ENCODE measurements at regions not wholly inside any gene's neighbourhood (a gene's known extent, or its start where the extent isn't known, plus 50 kb on each side); places are given as distances from the start of the nearest gene placed in this dataset.

DNA sequence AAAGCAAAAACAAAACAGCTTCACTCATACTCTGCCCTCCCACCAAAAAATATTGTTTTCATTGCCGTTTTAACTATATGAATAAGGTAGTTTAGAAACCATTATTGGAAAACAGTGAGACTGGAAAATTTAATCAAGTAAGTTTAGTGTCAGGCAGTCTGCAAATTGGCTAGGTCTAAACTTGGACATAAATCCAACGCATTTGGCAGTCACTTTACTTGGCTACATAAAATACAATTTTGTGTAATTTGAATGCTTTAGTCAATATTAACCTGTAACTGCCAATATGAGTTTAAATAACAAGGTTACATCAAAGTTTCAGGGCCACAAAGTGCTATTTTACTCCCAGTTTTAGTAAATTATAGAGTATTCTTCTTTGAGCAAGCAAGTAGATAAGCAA is 202.3 kb upstream of the SLC38A2 start:
- TF ChIP-seq, protein P1, sequence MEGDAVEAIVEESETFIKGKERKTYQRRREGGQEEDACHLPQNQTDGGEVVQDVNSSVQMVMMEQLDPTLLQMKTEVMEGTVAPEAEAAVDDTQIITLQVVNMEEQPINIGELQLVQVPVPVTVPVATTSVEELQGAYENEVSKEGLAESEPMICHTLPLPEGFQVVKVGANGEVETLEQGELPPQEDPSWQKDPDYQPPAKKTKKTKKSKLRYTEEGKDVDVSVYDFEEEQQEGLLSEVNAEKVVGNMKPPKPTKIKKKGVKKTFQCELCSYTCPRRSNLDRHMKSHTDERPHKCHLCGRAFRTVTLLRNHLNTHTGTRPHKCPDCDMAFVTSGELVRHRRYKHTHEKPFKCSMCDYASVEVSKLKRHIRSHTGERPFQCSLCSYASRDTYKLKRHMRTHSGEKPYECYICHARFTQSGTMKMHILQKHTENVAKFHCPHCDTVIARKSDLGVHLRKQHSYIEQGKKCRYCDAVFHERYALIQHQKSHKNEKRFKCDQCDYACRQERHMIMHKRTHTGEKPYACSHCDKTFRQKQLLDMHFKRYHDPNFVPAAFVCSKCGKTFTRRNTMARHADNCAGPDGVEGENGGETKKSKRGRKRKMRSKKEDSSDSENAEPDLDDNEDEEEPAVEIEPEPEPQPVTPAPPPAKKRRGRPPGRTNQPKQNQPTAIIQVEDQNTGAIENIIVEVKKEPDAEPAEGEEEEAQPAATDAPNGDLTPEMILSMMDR (IDR thresholded peaks at IDR 0.05; ENCODE audit: insufficient read depth, low read depth, low read length, missing control alignments) = no peak
- no peak for DNase-seq (ENCODE audit: low read depth)
- no peak overlapping the region for H3K4me3 ChIP-seq (ENCODE audit: low read length)

DNA sequence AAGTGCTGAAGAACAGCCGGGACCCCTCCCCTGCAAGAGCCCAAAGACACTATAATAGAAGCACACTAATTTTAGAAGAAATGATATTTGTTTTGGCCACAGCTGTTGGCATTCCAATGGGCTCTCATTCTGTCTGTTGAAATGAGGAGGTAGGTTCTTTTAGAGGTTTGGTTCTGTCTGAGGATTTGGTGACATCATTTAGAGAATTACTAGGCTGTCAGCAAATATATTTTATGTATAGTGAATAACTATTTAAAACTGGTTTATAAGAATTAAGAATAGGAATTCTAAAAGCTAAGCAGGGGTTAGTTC is 200.7 kb upstream of the SLC38A2 start:
- H3K4me3 ChIP-seq (ENCODE audit: low read length) = no peak overlapping the region
- TF ChIP-seq, protein P1 (IDR thresholded peaks at IDR 0.05; ENCODE audit: insufficient read depth, low read depth, low read length, missing control alignments) = no peak
- no peak for DNase-seq (ENCODE audit: low read depth)

DNA sequence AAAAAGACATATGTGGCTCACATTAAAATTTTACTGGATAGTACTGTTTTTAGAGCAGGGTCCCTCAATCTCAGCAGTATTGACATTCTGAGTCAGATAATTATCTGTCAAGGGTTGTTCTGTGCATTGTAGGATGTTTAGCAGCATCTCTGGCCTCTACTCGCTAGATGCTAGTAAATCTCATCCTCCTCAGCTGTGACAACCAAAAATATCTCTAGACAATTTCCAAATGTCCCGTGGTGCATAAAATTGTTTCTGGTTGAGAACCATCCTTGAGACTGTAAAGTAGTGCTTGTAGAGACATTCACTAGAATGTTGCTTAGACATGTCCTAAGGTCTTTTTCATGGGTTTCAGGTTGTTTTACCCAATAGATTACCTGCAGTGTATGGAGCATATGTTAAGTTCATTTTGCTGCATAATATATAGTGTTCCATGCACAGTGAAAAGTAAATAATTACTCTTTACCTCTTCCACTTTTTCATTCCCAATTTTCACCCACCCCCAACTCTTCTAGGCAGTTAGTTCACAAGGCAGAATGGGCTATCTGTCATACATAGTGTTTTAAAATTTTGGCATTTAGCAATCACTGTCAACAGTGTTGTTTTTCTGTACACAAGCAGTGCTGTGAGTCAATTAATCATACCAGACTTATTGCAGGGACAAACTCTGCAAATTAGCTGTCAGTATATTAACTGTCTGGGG is 200.2 kb upstream of the SLC38A2 start:
- TF ChIP-seq, protein P1 (IDR thresholded peaks at IDR 0.05; ENCODE audit: insufficient read depth, low read depth, low read length, missing control alignments) = no peak
- peak; percentile 43 for DNase-seq (ENCODE audit: low read depth)
- no peak overlapping the region for H3K4me3 ChIP-seq (ENCODE audit: low read length)

DNA sequence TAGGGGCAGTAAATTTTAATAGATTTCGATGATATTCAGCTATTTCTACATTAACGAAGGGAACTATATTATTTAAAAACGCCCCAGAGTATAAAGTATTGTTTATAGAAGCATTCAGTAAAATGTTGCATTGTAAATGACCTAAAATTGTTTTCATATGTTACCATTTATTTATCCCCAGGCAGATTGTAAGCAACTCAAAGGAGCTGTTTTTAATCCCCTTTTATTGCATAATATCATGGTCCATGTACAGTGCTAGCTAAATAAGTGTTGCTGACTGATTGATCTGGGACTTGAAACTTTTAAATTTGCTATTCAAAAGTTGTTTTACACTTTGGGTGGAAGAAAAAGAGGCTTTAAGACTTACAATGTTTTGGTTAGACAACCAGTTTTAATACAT is 199.0 kb upstream of the SLC38A2 start:
- H3K4me3 ChIP-seq (ENCODE audit: low read length) = no peak overlapping the region
- TF ChIP-seq, protein P1 (IDR thresholded peaks at IDR 0.05; ENCODE audit: insufficient read depth, low read depth, low read length, missing control alignments) = no peak
- no peak for DNase-seq (ENCODE audit: low read depth)

DNA sequence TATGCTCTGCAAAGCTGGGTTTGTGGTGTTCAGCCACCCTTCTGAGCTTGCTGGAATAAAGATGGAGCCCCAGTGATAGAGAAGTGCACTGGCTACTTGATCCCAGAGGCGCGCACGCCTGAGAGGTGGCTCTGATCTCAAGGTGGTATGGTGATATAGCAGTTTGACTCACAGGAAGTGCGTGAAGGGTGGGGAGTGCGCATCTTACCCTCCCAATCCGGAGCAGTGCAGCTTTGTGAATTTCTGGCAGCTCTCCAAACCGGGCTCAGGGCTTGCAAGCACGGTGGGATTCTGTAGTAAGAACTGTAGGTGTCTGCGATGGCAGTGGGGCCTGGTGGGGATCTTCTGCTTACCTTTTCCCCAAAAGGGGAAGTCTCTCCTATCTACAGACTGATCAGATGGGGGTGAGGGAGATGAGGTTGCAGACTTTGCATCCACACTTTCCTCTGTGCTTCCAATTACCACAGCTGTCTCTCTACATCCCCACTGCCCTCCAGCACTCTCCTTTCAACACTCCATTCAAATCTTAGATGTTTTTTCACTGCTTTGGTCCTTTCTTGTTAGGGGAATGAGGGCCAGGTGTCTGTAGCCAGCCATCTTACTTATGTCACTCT is 197.4 kb upstream of the SLC38A2 start:
- no peak for DNase-seq (ENCODE audit: low read depth)
- no peak overlapping the region for H3K4me3 ChIP-seq (ENCODE audit: low read length)
- TF ChIP-seq, protein P1 (IDR thresholded peaks at IDR 0.05; ENCODE audit: insufficient read depth, low read depth, low read length, missing control alignments) = no peak

DNA sequence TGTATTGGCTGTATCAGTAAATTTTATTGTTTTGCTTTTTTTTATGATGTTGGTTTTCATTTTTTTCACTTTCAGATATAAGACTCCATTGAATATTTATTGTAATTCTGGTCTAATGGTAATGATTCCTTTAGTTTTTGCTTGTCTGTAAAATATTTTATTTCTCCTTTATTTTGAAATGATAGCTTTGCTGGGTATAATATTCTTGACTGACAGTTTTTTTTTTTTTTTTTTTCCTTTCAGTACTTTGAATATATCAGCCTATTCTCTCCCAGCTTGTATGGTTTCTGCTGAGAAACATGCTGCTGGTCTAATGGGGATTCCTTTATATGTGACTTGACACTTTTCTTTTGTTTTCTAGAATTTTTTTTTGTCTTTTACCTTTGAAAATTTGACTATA is 195.1 kb upstream of the SLC38A2 start:
- TF ChIP-seq, protein P1 (IDR thresholded peaks at IDR 0.05; ENCODE audit: insufficient read depth, low read depth, low read length, missing control alignments) = no peak
- DNase-seq (ENCODE audit: low read depth) = no peak
- H3K4me3 ChIP-seq (ENCODE audit: low read length) = no peak overlapping the region

All from epithelial cell of esophagus (primary cell).